ENCODE measurements at regions not wholly inside any gene's neighbourhood (a gene's known extent, or its start where the extent isn't known, plus 50 kb on each side); places are given as distances from the start of the nearest gene placed in this dataset.

DNA sequence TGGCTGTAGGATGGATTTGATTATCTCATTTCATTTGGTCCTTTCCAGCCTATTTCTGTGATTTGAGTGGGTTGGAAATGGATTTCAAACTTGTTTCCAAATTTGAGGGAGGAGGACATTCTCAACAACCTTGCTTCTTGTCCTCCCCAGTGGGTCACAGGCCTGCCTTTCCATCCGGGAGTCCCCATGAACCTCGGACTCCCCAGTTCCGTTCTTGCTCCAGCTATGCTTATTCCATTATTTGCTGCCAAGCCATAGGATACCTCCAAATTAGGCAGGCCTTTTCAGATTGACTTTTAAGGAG lies 97.8 kb downstream of the DUSP10 start:
- no peaks in the 10 kb centered on the region for H3K36me3 ChIP-seq
- H3K9me3 ChIP-seq, result no peaks in the 10 kb centered on the region
- no peak overlapping the region for H3K27ac ChIP-seq
- no peaks in the 10 kb centered on the region for H3K27me3 ChIP-seq
- no peak for ATAC-seq
- no peaks in the 10 kb centered on the region for H3K4me1 ChIP-seq
- FAIRE-seq, result no peak
- no peak overlapping the region for H3K4me3 ChIP-seq
- TF ChIP-seq, protein P1, sequence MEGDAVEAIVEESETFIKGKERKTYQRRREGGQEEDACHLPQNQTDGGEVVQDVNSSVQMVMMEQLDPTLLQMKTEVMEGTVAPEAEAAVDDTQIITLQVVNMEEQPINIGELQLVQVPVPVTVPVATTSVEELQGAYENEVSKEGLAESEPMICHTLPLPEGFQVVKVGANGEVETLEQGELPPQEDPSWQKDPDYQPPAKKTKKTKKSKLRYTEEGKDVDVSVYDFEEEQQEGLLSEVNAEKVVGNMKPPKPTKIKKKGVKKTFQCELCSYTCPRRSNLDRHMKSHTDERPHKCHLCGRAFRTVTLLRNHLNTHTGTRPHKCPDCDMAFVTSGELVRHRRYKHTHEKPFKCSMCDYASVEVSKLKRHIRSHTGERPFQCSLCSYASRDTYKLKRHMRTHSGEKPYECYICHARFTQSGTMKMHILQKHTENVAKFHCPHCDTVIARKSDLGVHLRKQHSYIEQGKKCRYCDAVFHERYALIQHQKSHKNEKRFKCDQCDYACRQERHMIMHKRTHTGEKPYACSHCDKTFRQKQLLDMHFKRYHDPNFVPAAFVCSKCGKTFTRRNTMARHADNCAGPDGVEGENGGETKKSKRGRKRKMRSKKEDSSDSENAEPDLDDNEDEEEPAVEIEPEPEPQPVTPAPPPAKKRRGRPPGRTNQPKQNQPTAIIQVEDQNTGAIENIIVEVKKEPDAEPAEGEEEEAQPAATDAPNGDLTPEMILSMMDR (IDR thresholded peaks at IDR 0.05), result no peak
- 75 to 94% methylated on average over 3 of the region's 3 CpGs for WGBS, 2 donors
- intact Hi-C loops (cut with DNase I), result no loop called here
- DNase-seq, result no peak

- DNase-seq, result no peak
- FAIRE-seq, result no peak
- Histone ChIP-seq H3K9me3 (no peaks in the 10 kb centered on the region), H3K27ac (no peak overlapping the region), H3K4me3 (no peak overlapping the region), H3K27me3 (no peaks in the 10 kb centered on the region), H3K36me3 (no peaks in the 10 kb centered on the region), H3K4me1 (no peaks in the 10 kb centered on the region)
- no peak for ATAC-seq
- WGBS, 2 donors, result 73 to 76% methylated on average over 2 of the region's 2 CpGs
- TF ChIP-seq, protein P1 (IDR thresholded peaks at IDR 0.05), result no peak
- intact Hi-C loops (cut with DNase I), result no loop called here
Measured at GRCh38 chr1:221644663-221645258, 97.1 kb downstream of the DUSP10 start.

DNA sequence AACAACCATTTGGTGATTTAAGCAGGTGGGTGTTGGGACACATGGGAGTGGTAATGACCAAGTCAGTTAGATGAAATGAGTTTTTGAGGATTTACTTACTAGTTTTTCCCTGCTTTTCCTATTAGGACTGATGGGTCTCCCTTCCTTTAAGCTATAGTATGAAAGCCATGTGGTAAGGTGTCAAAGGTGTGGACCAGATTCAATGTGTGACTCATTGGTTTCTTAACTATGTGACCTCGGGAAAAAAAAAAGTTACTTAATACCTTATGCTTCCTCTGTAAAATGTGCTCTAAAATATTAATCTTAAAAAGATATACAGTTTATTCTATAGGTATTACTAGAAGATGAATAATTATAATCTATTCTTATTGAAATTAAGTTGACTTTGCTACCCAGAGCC lies 93.7 kb downstream of the DUSP10 start:
- WGBS, 2 donors, result 70 to 91% methylated on average over 1 of the region's 1 CpG
- ATAC-seq (no peak), DNase-seq (no peak), FAIRE-seq (no peak)
- no peaks in the 10 kb centered on the region for H3K4me1 ChIP-seq
- intact Hi-C loops (cut with DNase I), result no loop called here
- no peaks in the 10 kb centered on the region for H3K9me3 ChIP-seq
- no peak overlapping the region for H3K27ac ChIP-seq
- TF ChIP-seq, protein P1 (IDR thresholded peaks at IDR 0.05), result no peak
- no peaks in the 10 kb centered on the region for H3K36me3 ChIP-seq
- no peaks in the 10 kb centered on the region for H3K27me3 ChIP-seq
- no peak overlapping the region for H3K4me3 ChIP-seq
